ENCODE measurements at regions not wholly inside any gene's neighbourhood (a gene's known extent, or its start where the extent isn't known, plus 50 kb on each side); places are given as distances from the start of the nearest gene placed in this dataset.

DNA sequence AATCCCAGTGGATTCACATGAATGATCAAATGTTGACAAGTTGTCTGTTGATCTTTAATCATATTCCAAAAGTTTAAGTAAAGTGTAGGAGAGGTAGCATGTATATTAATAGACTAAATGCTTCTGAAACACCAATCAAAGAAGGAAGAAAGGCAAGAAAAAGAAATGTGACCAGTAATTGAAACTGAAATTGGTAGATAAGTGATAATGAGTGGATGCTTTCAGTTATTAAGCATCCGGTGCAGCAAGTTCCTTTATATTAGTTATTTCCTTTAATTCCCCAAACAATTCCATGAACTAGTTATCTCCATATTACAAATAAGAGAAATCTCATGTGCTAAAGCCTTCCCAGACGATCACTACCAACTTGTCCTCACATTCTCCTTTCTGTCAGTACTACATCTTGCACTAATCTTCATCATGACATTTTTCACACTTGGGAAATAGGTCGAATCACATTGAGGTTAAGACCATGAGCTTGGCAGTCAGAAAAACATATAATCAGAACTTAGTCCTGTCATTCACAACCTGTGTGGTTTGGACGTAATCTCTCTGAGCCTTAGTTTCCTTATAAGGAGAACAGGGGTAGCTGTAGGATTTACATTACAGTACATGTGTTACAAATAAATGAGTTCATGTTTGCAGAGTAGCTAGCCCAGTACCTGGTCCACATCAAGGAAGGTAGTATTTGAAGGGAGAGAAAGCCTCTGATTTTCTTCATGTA lies 182.1 kb downstream of the NOL4 start:
- TF ChIP-seq, protein P1, sequence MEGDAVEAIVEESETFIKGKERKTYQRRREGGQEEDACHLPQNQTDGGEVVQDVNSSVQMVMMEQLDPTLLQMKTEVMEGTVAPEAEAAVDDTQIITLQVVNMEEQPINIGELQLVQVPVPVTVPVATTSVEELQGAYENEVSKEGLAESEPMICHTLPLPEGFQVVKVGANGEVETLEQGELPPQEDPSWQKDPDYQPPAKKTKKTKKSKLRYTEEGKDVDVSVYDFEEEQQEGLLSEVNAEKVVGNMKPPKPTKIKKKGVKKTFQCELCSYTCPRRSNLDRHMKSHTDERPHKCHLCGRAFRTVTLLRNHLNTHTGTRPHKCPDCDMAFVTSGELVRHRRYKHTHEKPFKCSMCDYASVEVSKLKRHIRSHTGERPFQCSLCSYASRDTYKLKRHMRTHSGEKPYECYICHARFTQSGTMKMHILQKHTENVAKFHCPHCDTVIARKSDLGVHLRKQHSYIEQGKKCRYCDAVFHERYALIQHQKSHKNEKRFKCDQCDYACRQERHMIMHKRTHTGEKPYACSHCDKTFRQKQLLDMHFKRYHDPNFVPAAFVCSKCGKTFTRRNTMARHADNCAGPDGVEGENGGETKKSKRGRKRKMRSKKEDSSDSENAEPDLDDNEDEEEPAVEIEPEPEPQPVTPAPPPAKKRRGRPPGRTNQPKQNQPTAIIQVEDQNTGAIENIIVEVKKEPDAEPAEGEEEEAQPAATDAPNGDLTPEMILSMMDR (IDR thresholded peaks at IDR 0.05), result no peak
- no peak for TF ChIP-seq POLR2A (IDR thresholded peaks at IDR 0.05)

Data from body of pancreas (tissue), 4 donors.